Naive thymus-derived CD8-positive, alpha-beta T cell (primary cell): ENCODE measurements at regions not wholly inside any gene's neighbourhood (a gene's known extent, or its start where the extent isn't known, plus 50 kb on each side); places are given as distances from the start of the nearest gene placed in this dataset.

Source experiments
- ATAC-seq, 2 donors: fragments of 150-1000 bp; cut with Tn5 transposase in 1 of 2; sonication (Bioruptor Pico), chemical (Tn5 transposase) in 1 of 2; 1 replicate in 1 of 2; 2 replicates in 1 of 2; pipeline ENCODE4 v1.10.0; 2021; ENCODE audit warnings: mild to moderate bottlenecking in 2 of 2, moderate library complexity in 2 of 2
- POLR2A ChIA-PET: fragments of 350-600 bp; sonication (Branson Sonifier 250); formaldehyde crosslinking; loops from one replicate; lab custom pipeline; 2021; ENCODE audit warnings: antibody characterized with exemption; lab: Charles Lee
- DNase-seq, 10 donors: peaks; one replicate each; pipeline versions ENCODE4 v3.0.0 to v3.0.0-alpha.2; 2020 to 2022
- H3K27ac Mint-ChIP-seq, 10 donors: one replicate each; pipeline ENCODE4 v1.8.0; 2020 to 2022; ENCODE audit warnings: mild to moderate bottlenecking in 10 of 10, mixed read lengths in 10 of 10, moderate library complexity in 4 of 10, inconsistent platforms in 1 of 10
- H3K27me3 Mint-ChIP-seq, 5 donors: one replicate each; pipeline ENCODE4 v1.8.0; 2021 to 2022; ENCODE audit warnings: mixed read lengths in 5 of 5
- H3K36me3 Mint-ChIP-seq, 3 donors: one replicate each; pipeline ENCODE4 v1.8.0; 2020 to 2022; ENCODE audit warnings: mixed read lengths in 3 of 3, mild to moderate bottlenecking in 2 of 3, inconsistent platforms in 1 of 3
- H3K4me1 Mint-ChIP-seq, 4 donors: one replicate each; pipeline ENCODE4 v1.8.0; 2021 to 2022; ENCODE audit warnings: mixed read lengths in 4 of 4
- H3K4me3 Mint-ChIP-seq, 10 donors: one replicate each; pipeline ENCODE4 v1.8.0; 2020 to 2022; ENCODE audit warnings: mild to moderate bottlenecking in 10 of 10, mixed read lengths in 10 of 10, moderate library complexity in 6 of 10, inconsistent platforms in 1 of 10
- H3K9me3 Mint-ChIP-seq, 9 donors: one replicate each; pipeline ENCODE4 v1.8.0; 2020 to 2022; ENCODE audit warnings: mixed read lengths in 9 of 9, mild to moderate bottlenecking in 3 of 9, inconsistent platforms in 1 of 9, moderate library complexity in 1 of 9

DNA sequence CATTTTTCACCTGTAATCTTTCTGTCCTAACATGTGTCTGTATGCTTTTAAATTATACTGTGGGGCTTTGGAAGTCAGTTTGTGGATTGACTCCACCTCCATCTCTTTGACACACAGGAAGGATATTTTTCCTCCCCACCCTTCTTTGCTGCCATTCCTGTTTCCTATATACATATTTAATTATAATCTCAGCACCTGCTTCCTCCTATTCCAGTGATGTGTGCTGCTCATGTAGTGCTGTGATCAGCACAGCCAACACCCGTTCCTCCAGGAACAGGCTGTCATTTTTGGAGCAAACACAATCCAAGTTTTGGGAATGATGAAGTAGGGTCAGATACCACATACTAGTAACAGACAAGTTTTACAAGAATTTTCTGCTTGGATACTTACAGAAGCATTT lies 135.0 kb upstream of the PRPS1L1 start:
- ATAC-seq, result no peak
- Mint-ChIP-seq H3K27ac (no peak overlapping the region), H3K9me3 (peaks cover 0 to 4% (median 0%) of the 10 kb centered on the region in 9 donors), H3K4me1 (no peaks in the 10 kb centered on the region), H3K36me3 (no peaks in the 10 kb centered on the region), H3K27me3 (peaks cover 0 to 1% (median 0%) of the 10 kb centered on the region in 5 donors), H3K4me3 (no peak overlapping the region)
- POLR2A ChIA-PET, result no interaction called here
- no peak for DNase-seq

DNA sequence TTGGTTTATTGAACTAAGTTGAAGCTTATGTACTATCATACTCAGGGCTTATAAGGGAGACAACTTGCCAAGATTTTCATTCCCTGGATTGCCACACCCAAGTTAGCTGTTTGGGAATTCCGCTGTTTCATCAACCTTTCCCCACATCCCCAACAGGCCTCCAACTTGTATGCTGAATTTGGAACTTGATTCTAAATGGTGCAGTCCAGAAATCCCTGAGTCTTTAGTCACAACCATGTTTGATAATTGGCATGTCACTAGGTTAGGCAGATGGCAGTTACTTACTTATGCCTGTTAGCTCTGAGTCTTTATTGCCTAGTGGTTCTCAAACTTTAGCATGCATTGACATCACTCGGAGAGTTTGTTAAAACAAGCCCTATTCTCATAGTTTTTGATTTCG lies 135.4 kb upstream of the PRPS1L1 start:
- no peaks in the 10 kb centered on the region for H3K27me3 Mint-ChIP-seq
- H3K4me3 Mint-ChIP-seq, result no peak overlapping the region
- POLR2A ChIA-PET, result no interaction called here
- no peaks in the 10 kb centered on the region for H3K36me3 Mint-ChIP-seq
- no peak for ATAC-seq
- no peak for DNase-seq
- no peaks in the 10 kb centered on the region for H3K9me3 Mint-ChIP-seq
- H3K27ac Mint-ChIP-seq, result no peak overlapping the region
- H3K4me1 Mint-ChIP-seq, result no peaks in the 10 kb centered on the region

DNA sequence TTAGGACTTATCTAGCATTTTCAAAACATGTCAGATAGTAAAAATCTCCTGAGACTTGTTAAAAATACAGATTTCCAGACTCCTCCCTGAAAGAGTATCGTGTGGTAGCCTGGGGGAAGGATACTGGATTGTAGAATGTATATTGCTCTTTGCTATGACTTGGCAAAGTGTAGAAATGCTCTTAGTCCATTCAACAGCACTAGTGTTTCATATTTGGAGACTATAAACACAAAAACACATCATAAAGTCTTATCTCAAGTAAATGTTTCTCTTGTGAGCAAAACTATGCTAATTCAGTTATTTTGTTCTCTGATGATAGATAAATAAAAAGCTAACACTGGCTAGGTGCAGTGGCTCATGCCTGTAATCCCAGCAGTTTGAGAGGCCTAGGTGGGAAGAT lies 137.5 kb upstream of the PRPS1L1 start:
- H3K36me3 Mint-ChIP-seq, result no peaks in the 10 kb centered on the region
- POLR2A ChIA-PET, result no interaction called here
- H3K9me3 Mint-ChIP-seq, result no peaks in the 10 kb centered on the region
- H3K4me1 Mint-ChIP-seq, result no peaks in the 10 kb centered on the region
- DNase-seq (no peak), ATAC-seq (no peak)
- H3K4me3 Mint-ChIP-seq, result no peak overlapping the region
- H3K27me3 Mint-ChIP-seq, result no peaks in the 10 kb centered on the region
- H3K27ac Mint-ChIP-seq, result no peak overlapping the region

DNA sequence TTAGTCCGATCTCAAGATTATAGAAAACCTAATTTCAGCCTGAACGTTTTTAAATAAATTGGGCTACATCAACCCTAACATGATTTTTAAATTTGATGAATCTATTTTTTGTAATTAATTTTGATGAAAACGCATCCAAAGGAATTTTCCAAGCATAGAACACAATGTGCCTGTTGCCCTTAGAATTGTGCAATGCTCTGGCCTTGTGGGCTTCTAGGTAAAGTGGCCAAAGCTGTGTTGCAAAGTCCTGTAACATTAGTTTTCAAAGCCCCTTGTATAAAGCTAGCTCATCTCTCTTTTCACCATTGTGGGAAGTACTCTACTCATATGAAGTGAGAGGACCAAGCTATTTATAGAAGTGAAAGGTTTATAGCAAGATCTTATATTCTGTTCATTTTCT lies 138.4 kb upstream of the PRPS1L1 start:
- H3K4me3 Mint-ChIP-seq, result no peak overlapping the region
- H3K9me3 Mint-ChIP-seq, result no peaks in the 10 kb centered on the region
- POLR2A ChIA-PET, result no interaction called here
- no peaks in the 10 kb centered on the region for H3K27me3 Mint-ChIP-seq
- DNase-seq (no peak), ATAC-seq (no peak)
- no peaks in the 10 kb centered on the region for H3K4me1 Mint-ChIP-seq
- no peak overlapping the region for H3K27ac Mint-ChIP-seq
- no peaks in the 10 kb centered on the region for H3K36me3 Mint-ChIP-seq

DNA sequence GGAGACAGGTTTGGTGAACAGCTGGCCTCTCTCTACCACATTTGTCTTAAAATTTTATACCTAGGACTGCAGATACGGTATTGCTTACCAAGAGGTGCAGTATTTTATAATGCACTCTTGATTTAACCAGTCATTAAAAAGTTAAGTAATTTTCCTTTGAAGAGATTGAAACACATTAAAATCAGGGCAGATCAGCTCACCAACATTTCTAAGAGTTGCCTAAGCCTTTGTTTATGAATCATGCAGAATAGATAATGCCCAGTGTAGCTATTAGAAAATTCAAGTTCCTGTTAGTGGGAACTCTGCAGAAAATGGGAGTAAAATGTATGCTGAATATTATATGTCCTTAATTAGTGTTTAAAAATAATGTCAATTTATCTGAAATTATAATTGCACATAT lies 140.2 kb upstream of the PRPS1L1 start:
- POLR2A ChIA-PET, result no interaction called here
- no peaks in the 10 kb centered on the region for H3K9me3 Mint-ChIP-seq
- no peaks in the 10 kb centered on the region for H3K27me3 Mint-ChIP-seq
- no peaks in the 10 kb centered on the region for H3K4me1 Mint-ChIP-seq
- DNase-seq (no peak), ATAC-seq (no peak)
- H3K36me3 Mint-ChIP-seq, result no peaks in the 10 kb centered on the region
- no peak overlapping the region for H3K27ac Mint-ChIP-seq
- H3K4me3 Mint-ChIP-seq, result no peak overlapping the region

DNA sequence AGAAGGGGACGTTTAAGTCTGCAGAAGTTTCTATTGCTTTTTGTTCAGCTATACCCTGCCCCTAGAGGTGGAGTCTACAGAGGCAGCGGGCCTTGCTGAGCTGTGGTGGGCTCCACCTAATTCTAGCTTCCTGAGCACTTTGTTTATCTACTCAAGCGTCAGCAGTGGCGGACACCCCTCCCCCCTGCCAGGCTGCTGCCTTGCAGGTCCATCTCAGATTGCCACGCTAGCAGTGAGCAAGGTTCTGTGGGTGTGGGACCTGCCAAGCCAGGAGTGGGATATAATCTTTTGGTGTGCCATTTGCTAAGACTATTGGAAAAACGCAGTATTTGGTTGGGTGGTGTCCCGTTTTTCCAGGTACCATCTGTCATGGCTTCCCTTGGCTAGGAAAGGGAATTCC lies 147.3 kb upstream of the PRPS1L1 start:
- Mint-ChIP-seq H3K9me3 (no peaks in the 10 kb centered on the region), H3K27me3 (peaks cover 0 to 7% (median 2%) of the 10 kb centered on the region in 5 donors), H3K4me3 (no peak overlapping the region), H3K4me1 (peaks cover 0 to 13% (median 2%) of the 10 kb centered on the region in 4 donors), H3K36me3 (no peaks in the 10 kb centered on the region), H3K27ac (no peak overlapping the region)
- no peak for ATAC-seq
- POLR2A ChIA-PET, result no interaction called here
- DNase-seq, result no peak

DNA sequence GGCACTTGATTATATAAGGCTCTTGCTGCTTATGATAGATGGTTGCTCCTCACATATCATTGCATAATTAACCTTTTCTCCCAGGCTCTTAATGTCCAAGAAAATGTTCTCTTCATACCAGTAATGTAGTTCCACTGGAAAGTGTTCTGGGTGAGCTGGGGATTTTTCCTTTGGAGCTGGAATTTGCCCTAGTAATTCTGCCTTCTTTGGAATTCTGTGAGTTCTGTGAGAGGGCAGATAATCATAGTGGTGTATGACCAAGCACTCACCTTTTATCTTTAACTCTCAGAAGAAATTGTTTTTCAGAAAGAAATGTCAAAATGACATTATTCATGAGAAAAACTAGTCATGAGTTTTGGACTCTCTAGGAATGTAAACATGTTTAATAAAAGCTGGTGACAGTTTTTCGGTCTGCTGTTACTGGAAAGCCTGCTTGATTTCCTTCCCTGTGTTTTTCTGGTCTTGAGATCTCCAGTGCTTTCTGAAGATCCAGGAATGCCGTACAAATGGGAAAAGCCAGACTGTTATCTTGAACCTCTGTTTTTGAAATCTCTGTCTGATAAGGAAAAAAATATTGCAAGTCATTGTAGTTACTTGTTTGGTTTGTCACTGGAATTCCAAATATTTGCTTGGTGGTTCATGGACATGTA lies 148.3 kb upstream of the PRPS1L1 start:
- DNase-seq (no peak), ATAC-seq (no peak)
- peaks cover 0 to 20% (median 2%) of the 10 kb centered on the region in 4 donors for H3K4me1 Mint-ChIP-seq
- no peak overlapping the region for H3K4me3 Mint-ChIP-seq
- H3K27ac Mint-ChIP-seq, result no peak overlapping the region
- POLR2A ChIA-PET, result no interaction called here
- H3K9me3 Mint-ChIP-seq, result no peaks in the 10 kb centered on the region
- no peaks in the 10 kb centered on the region for H3K36me3 Mint-ChIP-seq
- H3K27me3 Mint-ChIP-seq, result peaks cover 1 to 14% (median 2%) of the 10 kb centered on the region in 5 donors

DNA sequence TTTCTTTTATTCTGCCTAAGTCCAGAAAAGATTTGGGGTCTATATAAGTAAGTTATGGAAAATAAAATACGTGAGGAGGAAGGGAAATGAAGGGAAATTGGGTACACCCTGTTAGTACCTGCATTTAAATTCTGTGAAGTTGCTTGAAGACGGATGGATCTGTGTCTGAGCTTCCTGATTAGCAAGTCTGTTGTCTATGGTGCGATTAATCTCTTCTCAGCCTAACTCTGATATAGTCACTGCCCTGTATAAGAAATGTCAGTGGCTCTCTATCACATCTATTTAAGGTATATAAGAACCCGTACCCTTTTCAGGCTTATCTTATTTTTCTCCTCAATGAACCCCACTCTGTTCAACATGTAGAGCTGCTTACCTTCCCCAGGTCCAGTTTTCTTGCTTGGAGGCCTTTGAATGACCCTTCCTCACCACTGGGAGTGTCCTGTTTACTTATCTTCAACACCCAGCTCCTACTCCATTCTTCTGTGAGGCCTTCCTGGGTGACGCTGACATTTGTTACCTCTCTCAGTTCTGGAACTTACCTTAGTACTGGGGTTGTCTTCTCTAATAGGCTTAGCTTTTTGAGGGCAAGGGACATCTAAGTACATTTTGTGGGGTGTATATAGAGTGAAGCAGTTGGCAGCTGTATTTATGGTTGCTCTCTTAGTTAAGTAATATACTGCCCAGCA lies 149.6 kb upstream of the PRPS1L1 start:
- Mint-ChIP-seq H3K27me3 (peaks cover 2 to 23% (median 5%) of the 10 kb centered on the region in 5 donors), H3K4me3 (no peak overlapping the region), H3K4me1 (peaks cover 0 to 20% (median 2%) of the 10 kb centered on the region in 4 donors), H3K9me3 (no peaks in the 10 kb centered on the region), H3K36me3 (no peaks in the 10 kb centered on the region), H3K27ac (no peak overlapping the region)
- DNase-seq (no peak), ATAC-seq (no peak)
- POLR2A ChIA-PET, result no interaction called here

DNA sequence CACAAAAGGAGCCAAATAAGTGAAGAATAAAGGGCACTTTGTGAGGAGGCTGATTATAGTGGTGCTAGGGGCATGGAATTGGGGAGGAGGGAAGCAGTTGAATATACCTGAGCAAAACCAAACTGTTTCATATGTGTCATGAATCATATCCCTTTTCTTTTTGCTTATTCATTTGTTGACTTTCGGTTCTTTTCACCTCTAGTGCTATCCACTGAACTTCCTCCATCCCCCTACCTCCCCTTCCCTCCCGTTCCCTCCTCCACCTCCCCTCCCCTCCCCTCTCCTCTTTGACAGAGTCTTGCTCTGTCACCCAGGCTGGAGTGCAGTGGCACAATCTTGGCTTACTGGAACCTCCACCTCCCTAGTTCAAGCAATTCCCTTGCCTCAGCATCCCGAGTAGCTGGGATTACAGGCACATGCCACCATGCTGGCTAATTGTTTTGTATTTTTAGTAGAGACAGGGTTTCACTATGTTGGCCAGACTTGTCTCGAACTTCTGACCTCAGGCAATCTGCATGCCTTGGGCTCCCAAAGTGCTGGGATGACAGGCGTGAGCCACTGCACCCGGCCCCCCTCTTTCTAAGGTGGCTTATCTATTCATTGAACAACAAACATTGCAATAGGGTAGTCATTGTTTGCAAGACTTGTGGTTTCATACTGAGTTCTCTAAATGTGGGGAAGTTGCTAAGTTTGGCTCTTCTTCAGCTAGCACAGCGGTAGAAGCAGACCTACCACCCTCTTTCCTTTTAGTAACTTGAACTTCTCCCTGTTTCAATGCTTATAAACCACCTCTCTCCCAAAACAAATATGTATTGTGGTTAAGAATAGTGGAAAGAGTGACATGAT lies 150.4 kb upstream of the PRPS1L1 start:
- peaks cover 0 to 2% (median 0%) of the 10 kb centered on the region in 9 donors for H3K9me3 Mint-ChIP-seq
- H3K27ac Mint-ChIP-seq, result no peak overlapping the region
- H3K36me3 Mint-ChIP-seq, result no peaks in the 10 kb centered on the region
- peaks cover 4 to 28% (median 7%) of the 10 kb centered on the region in 5 donors for H3K27me3 Mint-ChIP-seq
- H3K4me3 Mint-ChIP-seq, result no peak overlapping the region
- ATAC-seq, result no peak
- DNase-seq, result no peak
- POLR2A ChIA-PET, result no interaction called here
- H3K4me1 Mint-ChIP-seq, result peaks cover 0 to 20% (median 2%) of the 10 kb centered on the region in 4 donors

DNA sequence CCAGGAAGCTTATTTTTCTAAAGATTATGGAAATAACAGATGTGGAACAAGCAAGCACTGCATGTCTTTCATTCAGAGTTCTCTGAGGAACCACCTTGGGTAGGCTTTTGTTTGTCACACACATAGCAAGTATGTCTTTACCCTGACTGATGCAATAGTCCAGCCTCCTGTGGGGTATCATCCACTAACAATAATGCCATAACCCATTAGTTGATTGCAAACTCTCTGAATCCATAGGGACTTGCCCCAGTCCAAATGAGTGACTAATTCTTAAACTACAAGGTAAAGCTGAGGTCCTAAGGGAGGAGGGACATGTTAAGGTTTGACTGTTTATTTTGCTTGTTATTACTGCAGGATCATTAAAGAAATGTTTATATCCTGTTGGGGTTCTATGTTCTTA lies 151.4 kb upstream of the PRPS1L1 start:
- H3K9me3 Mint-ChIP-seq, result peaks cover 0 to 2% (median 0%) of the 10 kb centered on the region in 9 donors
- POLR2A ChIA-PET, result no interaction called here
- H3K27me3 Mint-ChIP-seq, result peaks cover 4 to 28% (median 9%) of the 10 kb centered on the region in 5 donors
- no peak overlapping the region for H3K27ac Mint-ChIP-seq
- DNase-seq (no peak), ATAC-seq (no peak)
- peaks cover 0 to 20% (median 1%) of the 10 kb centered on the region in 4 donors for H3K4me1 Mint-ChIP-seq
- no peak overlapping the region for H3K4me3 Mint-ChIP-seq
- H3K36me3 Mint-ChIP-seq, result no peaks in the 10 kb centered on the region

DNA sequence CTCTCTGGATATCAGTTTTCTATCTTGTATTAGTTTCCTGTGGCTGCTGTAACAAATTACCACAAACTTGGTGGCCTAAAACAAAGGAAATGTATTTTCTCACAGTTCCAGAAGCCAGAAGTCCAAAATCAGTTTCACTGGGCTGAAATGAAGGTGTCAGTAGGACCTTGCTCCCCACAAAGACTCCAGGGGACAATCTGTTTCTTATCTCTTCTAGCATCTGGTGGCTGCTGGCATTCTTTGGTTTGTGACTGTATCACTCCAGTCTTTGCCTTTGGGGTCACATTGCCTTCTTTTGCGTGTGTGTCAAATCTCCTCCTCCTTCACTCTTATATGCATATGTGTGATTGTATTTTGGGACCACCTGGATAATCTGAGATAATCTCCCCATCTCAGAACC lies 153.0 kb upstream of the PRPS1L1 start:
- H3K27me3 Mint-ChIP-seq, result peaks cover 4 to 28% (median 7%) of the 10 kb centered on the region in 5 donors
- no peak for DNase-seq
- no peak overlapping the region for H3K4me3 Mint-ChIP-seq
- no peak overlapping the region for H3K27ac Mint-ChIP-seq
- peaks cover 0 to 2% (median 0%) of the 10 kb centered on the region in 9 donors for H3K9me3 Mint-ChIP-seq
- POLR2A ChIA-PET, result no interaction called here
- H3K36me3 Mint-ChIP-seq, result no peaks in the 10 kb centered on the region
- peaks cover 0 to 20% (median 1%) of the 10 kb centered on the region in 4 donors for H3K4me1 Mint-ChIP-seq
- no peak for ATAC-seq

DNA sequence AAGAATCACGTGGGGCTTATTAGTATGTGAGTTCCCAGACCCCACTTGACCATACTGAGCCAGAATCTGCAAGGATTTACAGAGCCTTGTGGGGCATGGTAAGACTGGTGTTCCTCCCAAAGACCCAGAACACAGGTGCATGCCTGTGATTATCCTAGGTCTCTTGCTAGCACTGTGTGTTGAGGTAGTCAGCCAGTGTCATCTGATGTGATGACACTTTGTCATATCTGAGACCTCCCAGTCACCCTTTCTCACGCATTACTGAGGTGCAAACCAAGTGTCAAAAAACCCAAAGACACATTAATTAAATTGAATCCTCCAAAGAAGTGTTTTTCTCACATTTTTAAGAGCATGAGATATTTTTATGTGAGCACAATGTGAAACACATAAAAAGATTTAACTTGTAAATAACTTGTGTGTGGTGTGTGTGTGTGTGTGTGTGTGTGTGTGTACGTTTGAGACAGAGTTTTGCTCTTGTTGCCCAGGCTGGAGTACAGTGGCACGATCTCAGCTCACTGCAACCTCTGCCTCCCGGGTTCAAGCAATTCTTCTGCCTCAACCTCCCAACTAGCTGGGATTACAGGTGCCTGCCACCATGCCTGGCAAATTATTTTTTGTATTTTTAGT lies 162.0 kb upstream of the PRPS1L1 start:
- peaks cover 0 to 6% (median 0%) of the 10 kb centered on the region in 4 donors for H3K4me1 Mint-ChIP-seq
- POLR2A ChIA-PET, result no interaction called here
- H3K36me3 Mint-ChIP-seq, result no peaks in the 10 kb centered on the region
- H3K27me3 Mint-ChIP-seq, result peaks cover 0 to 4% (median 0%) of the 10 kb centered on the region in 5 donors
- peaks cover 0 to 3% (median 0%) of the 10 kb centered on the region in 9 donors for H3K9me3 Mint-ChIP-seq
- H3K27ac Mint-ChIP-seq, result no peak overlapping the region
- no peak for ATAC-seq
- H3K4me3 Mint-ChIP-seq, result no peak overlapping the region
- DNase-seq, result no peak
